ENCODE measurements at regions not wholly inside any gene's neighbourhood (a gene's known extent, or its start where the extent isn't known, plus 50 kb on each side); places are given as distances from the start of the nearest gene placed in this dataset.

DNA sequence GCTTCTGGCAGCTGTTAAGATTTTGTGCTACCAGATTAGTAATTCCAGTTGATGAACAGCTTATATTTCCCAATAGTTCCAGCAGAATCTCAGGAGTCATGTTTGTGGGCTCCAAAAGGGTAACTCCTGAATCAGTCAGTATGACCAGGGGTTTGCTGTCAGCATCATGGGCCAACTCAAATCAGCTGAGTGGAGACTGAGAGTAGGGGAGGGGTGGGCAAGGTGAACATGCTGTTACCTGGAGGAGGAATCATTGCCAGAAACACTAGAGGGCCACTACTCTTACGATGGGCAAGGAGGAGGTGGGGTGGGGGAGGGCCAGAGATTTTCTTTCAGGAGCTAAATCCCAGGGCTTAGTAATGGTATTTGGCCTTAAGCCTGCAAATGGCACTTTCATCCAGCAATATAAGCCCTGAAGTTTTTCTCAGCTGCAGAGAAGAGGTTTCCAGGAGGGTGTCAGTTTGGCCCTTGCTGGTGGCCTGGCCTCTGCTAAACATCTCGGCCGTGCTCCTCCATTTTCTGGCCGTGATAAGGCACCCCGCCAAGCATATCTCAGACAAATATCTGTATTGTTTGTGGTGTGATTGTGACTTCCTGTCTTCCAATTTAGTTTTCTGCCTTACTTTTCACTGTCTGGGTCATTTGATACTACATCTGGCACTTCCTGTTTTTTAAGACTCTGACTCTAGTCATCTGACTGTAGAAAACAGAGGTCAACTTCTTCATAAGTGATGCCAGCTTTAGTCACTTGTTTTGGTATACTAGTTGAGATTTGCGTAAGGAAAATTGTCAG is 120.5 kb upstream of the CXCR4 start:
- TF ChIP-seq, protein P1, sequence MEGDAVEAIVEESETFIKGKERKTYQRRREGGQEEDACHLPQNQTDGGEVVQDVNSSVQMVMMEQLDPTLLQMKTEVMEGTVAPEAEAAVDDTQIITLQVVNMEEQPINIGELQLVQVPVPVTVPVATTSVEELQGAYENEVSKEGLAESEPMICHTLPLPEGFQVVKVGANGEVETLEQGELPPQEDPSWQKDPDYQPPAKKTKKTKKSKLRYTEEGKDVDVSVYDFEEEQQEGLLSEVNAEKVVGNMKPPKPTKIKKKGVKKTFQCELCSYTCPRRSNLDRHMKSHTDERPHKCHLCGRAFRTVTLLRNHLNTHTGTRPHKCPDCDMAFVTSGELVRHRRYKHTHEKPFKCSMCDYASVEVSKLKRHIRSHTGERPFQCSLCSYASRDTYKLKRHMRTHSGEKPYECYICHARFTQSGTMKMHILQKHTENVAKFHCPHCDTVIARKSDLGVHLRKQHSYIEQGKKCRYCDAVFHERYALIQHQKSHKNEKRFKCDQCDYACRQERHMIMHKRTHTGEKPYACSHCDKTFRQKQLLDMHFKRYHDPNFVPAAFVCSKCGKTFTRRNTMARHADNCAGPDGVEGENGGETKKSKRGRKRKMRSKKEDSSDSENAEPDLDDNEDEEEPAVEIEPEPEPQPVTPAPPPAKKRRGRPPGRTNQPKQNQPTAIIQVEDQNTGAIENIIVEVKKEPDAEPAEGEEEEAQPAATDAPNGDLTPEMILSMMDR (IDR thresholded peaks at IDR 0.05; ENCODE audit: insufficient read depth, low read depth, low read length): no peak
- Histone ChIP-seq H3K4me3 (ENCODE audit: low read depth, low read length) (no peak overlapping the region), H3K36me3 (ENCODE audit: control insufficient read depth, insufficient read depth, low read length) (no peaks in the 10 kb centered on the region), H3K27me3 (ENCODE audit: control insufficient read depth, insufficient read depth, low read length) (no peaks in the 10 kb centered on the region)
- ChIA-PET POLR2A (no interaction called here), CTCF (interaction anchor here (1.2 to 1.3 kb wide), 2 partner anchors 15 to 43 kb away, joined by 3 to 5 read pairs; no protein-coding TSS in a partner anchor)
- DNase-seq (ENCODE audit: low read depth): peak; percentile 14

- DNase-seq (ENCODE audit: low read depth): peak; percentile 9
- CTCF ChIA-PET: interaction anchor here (1.3 kb wide), 1 partner anchor 9 kb away, joined by 3 read pairs; no protein-coding TSS in a partner anchor
- Histone ChIP-seq H3K4me3 (ENCODE audit: low read depth, low read length) (no peak overlapping the region), H3K36me3 (ENCODE audit: control insufficient read depth, insufficient read depth, low read length) (no peaks in the 10 kb centered on the region), H3K27me3 (ENCODE audit: control insufficient read depth, insufficient read depth, low read length) (0 out of 2 replicates have a peak, but pooled peaks cover 1% of the 10 kb centered on the region)
- POLR2A ChIA-PET: no interaction called here
- TF ChIP-seq, protein P1 (IDR thresholded peaks at IDR 0.05; ENCODE audit: insufficient read depth, low read depth, low read length): no peak
Observed at GRCh38 chr2:136236019-136236418, 118.1 kb upstream of the CXCR4 start.

GRCh38 chr2:136235546-136235945 is 117.6 kb upstream of the CXCR4 start:
- 0 out of 2 replicates have a peak, but pooled peaks cover 1% of the 10 kb centered on the region for H3K27me3 ChIP-seq (ENCODE audit: control insufficient read depth, insufficient read depth, low read length)
- no peaks in the 10 kb centered on the region for H3K36me3 ChIP-seq (ENCODE audit: control insufficient read depth, insufficient read depth, low read length)
- DNase-seq (ENCODE audit: low read depth): no peak
- no peak overlapping the region for H3K4me3 ChIP-seq (ENCODE audit: low read depth, low read length)
- ChIA-PET CTCF (interaction anchor here (1.3 kb wide), 1 partner anchor 8 kb away, joined by 3 read pairs; no protein-coding TSS in a partner anchor), POLR2A (no interaction called here)
- TF ChIP-seq, protein P1 (IDR thresholded peaks at IDR 0.05; ENCODE audit: insufficient read depth, low read depth, low read length): no peak

- ChIA-PET CTCF (no interaction called here), POLR2A (no interaction called here)
- no peak for DNase-seq (ENCODE audit: low read depth)
- Histone ChIP-seq H3K27me3 (ENCODE audit: control insufficient read depth, insufficient read depth, low read length) (0 out of 2 replicates have a peak, but pooled peaks cover 1% of the 10 kb centered on the region), H3K36me3 (ENCODE audit: control insufficient read depth, insufficient read depth, low read length) (no peaks in the 10 kb centered on the region), H3K4me3 (ENCODE audit: low read depth, low read length) (no peak overlapping the region)
- TF ChIP-seq, protein P1 (IDR thresholded peaks at IDR 0.05; ENCODE audit: insufficient read depth, low read depth, low read length): no peak
Observed at GRCh38 chr2:136234261-136234660, 116.3 kb upstream of the CXCR4 start.

DNA sequence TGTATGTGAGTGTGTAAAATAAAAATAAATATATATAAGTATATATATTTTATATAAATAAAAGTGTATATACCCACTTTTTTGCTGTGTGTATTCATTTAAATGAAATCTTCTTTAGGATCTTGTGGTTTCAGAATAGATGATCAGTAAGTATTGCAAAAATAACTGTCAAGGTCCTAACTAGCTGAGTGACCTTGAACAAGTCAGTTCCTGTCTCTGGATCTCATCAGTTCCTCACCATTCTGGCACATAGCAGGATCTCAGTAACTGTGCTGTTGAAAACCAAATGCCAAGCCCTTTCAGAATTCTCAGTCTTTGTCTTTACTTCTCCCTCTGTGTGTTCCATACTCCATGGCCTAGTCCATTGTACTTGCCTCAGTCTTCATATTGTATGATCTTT is 115.3 kb upstream of the CXCR4 start:
- Histone ChIP-seq H3K36me3 (ENCODE audit: control insufficient read depth, insufficient read depth, low read length) (no peaks in the 10 kb centered on the region), H3K27me3 (ENCODE audit: control insufficient read depth, insufficient read depth, low read length) (0 out of 2 replicates have a peak, but pooled peaks cover 1% of the 10 kb centered on the region), H3K4me3 (ENCODE audit: low read depth, low read length) (no peak overlapping the region)
- POLR2A ChIA-PET: no interaction called here
- TF ChIP-seq, protein P1 (IDR thresholded peaks at IDR 0.05; ENCODE audit: insufficient read depth, low read depth, low read length): no peak
- DNase-seq (ENCODE audit: low read depth): no peak
- CTCF ChIA-PET: interaction anchor here (1.4 kb wide), 1 partner anchor 11 kb away, joined by 4 read pairs; no protein-coding TSS in a partner anchor
